ENCODE measurements at regions not wholly inside any gene's neighbourhood (a gene's known extent, or its start where the extent isn't known, plus 50 kb on each side); places are given as distances from the start of the nearest gene placed in this dataset.
"Not testable (repeated sequence)": the region's sequence is repeated elsewhere in the genome, so short reads cannot be mapped to it uniquely, and the experiment has no call there.

GRCh38 chr5:36535378-36535777 is 71.0 kb upstream of the SLC1A3 start:
- DNase-seq: no peak

- no peak for DNase-seq
Observed at GRCh38 chr5:36535859-36536615, 70.4 kb upstream of the SLC1A3 start.

GRCh38 chr5:36536616-36537005 is 69.8 kb upstream of the SLC1A3 start:
- no peak for DNase-seq

- DNase-seq: no peak
Observed at GRCh38 chr5:36537724-36538123, 68.7 kb upstream of the SLC1A3 start.

- DNase-seq: no peak
Observed at GRCh38 chr5:36552651-36553393, 53.6 kb upstream of the SLC1A3 start.

GRCh38 chr5:36555035-36555434 is 51.4 kb upstream of the SLC1A3 start:
- DNase-seq: not testable (repeated sequence)

Measured in NCI-H2107 (cell line).